ENCODE measurements at regions not wholly inside any gene's neighbourhood (a gene's known extent, or its start where the extent isn't known, plus 50 kb on each side); places are given as distances from the start of the nearest gene placed in this dataset.
"Not testable (repeated sequence)": the region's sequence is repeated elsewhere in the genome, so short reads cannot be mapped to it uniquely, and the experiment has no call there.

GRCh38 chr3:127039719-127040118, 56.8 kb downstream of the PLXNA1 start:
- H3K9me3 ChIP-seq (ENCODE audit: low read length): no peaks in the 10 kb centered on the region
- H3K36me3 ChIP-seq (ENCODE audit: insufficient read depth, low read length): no peaks in the 10 kb centered on the region
- no peak overlapping the region for H3K4me3 ChIP-seq (ENCODE audit: low read depth in 1 of 2, low read length in 2 of 2)
- peaks cover 5% of the 10 kb centered on the region for H3K4me1 ChIP-seq (ENCODE audit: insufficient read depth, low read length)
- H3K27me3 ChIP-seq (ENCODE audit: control insufficient read depth in 1 of 2, insufficient read depth in 2 of 2, low read length in 2 of 2): peaks cover 0 to 4% of the 10 kb centered on the region in 2 donors
- no peak overlapping the region for H3K9ac ChIP-seq (ENCODE audit: low read length)
- H3K27ac ChIP-seq (ENCODE audit: low read depth, low read length): no peak overlapping the region

- Histone ChIP-seq H3K27me3 (ENCODE audit: control insufficient read depth in 1 of 2, insufficient read depth in 2 of 2, low read length in 2 of 2) (peaks cover 0 to 4% of the 10 kb centered on the region in 2 donors), H3K9ac (ENCODE audit: low read length) (no peak overlapping the region), H3K9me3 (ENCODE audit: low read length) (no peaks in the 10 kb centered on the region), H3K27ac (ENCODE audit: low read depth, low read length) (no peak overlapping the region), H3K4me3 (ENCODE audit: low read depth in 1 of 2, low read length in 2 of 2) (no peak overlapping the region), H3K4me1 (ENCODE audit: insufficient read depth, low read length) (peaks cover 5% of the 10 kb centered on the region), H3K36me3 (ENCODE audit: insufficient read depth, low read length) (no peaks in the 10 kb centered on the region)
Measured at GRCh38 chr3:127040216-127040615, 57.3 kb downstream of the PLXNA1 start.

- peaks cover 5% of the 10 kb centered on the region for H3K4me1 ChIP-seq (ENCODE audit: insufficient read depth, low read length)
- H3K9me3 ChIP-seq (ENCODE audit: low read length): no peaks in the 10 kb centered on the region
- H3K27me3 ChIP-seq (ENCODE audit: control insufficient read depth in 1 of 2, insufficient read depth in 2 of 2, low read length in 2 of 2): peaks cover 0 to 4% of the 10 kb centered on the region in 2 donors
- no peak overlapping the region for H3K27ac ChIP-seq (ENCODE audit: low read depth, low read length)
- H3K4me3 ChIP-seq (ENCODE audit: low read depth in 1 of 2, low read length in 2 of 2): no peak overlapping the region
- H3K36me3 ChIP-seq (ENCODE audit: insufficient read depth, low read length): no peaks in the 10 kb centered on the region
- no peak overlapping the region for H3K9ac ChIP-seq (ENCODE audit: low read length)
Measured at GRCh38 chr3:127041264-127041820, 58.4 kb downstream of the PLXNA1 start.

- Histone ChIP-seq H3K27ac (ENCODE audit: low read depth, low read length) (no peak overlapping the region), H3K9me3 (ENCODE audit: low read length) (no peaks in the 10 kb centered on the region)
Measured at GRCh38 chr3:127041933-127042332, 59.0 kb downstream of the PLXNA1 start.

GRCh38 chr3:127042634-127043033, 59.7 kb downstream of the PLXNA1 start:
- H3K27me3 ChIP-seq (ENCODE audit: control insufficient read depth in 1 of 2, insufficient read depth in 2 of 2, low read length in 2 of 2): peaks cover 0 to 4% of the 10 kb centered on the region in 2 donors
- H3K4me3 ChIP-seq (ENCODE audit: low read depth in 1 of 2, low read length in 2 of 2): no peak overlapping the region
- no peaks in the 10 kb centered on the region for H3K9me3 ChIP-seq (ENCODE audit: low read length)
- peaks cover 5% of the 10 kb centered on the region for H3K4me1 ChIP-seq (ENCODE audit: insufficient read depth, low read length)
- no peaks in the 10 kb centered on the region for H3K36me3 ChIP-seq (ENCODE audit: insufficient read depth, low read length)
- no peak overlapping the region for H3K9ac ChIP-seq (ENCODE audit: low read length)
- no peak overlapping the region for H3K27ac ChIP-seq (ENCODE audit: low read depth, low read length)

More at GRCh38 chr3:127041933-127042332, 59.0 kb downstream of the PLXNA1 start:
- Histone ChIP-seq H3K36me3 (ENCODE audit: insufficient read depth, low read length) (no peaks in the 10 kb centered on the region), H3K4me3 (ENCODE audit: low read depth in 1 of 2, low read length in 2 of 2) (no peak overlapping the region), H3K4me1 (ENCODE audit: insufficient read depth, low read length) (peaks cover 5% of the 10 kb centered on the region), H3K27me3 (ENCODE audit: control insufficient read depth in 1 of 2, insufficient read depth in 2 of 2, low read length in 2 of 2) (peaks cover 0 to 4% of the 10 kb centered on the region in 2 donors), H3K9ac (ENCODE audit: low read length) (no peak overlapping the region)

GRCh38 chr3:127043041-127043641, 60.2 kb downstream of the PLXNA1 start:
- Histone ChIP-seq H3K4me3 (ENCODE audit: low read depth in 1 of 2, low read length in 2 of 2) (no peak overlapping the region), H3K27ac (ENCODE audit: low read depth, low read length) (no peak overlapping the region), H3K4me1 (ENCODE audit: insufficient read depth, low read length) (peaks cover 5% of the 10 kb centered on the region), H3K27me3 (ENCODE audit: control insufficient read depth in 1 of 2, insufficient read depth in 2 of 2, low read length in 2 of 2) (peaks cover 0 to 4% of the 10 kb centered on the region in 2 donors), H3K9me3 (ENCODE audit: low read length) (no peaks in the 10 kb centered on the region), H3K9ac (ENCODE audit: low read length) (no peak overlapping the region), H3K36me3 (ENCODE audit: insufficient read depth, low read length) (no peaks in the 10 kb centered on the region)

GRCh38 chr3:127043731-127044510, 61.0 kb downstream of the PLXNA1 start:
- H3K27me3 ChIP-seq (ENCODE audit: control insufficient read depth in 1 of 2, insufficient read depth in 2 of 2, low read length in 2 of 2): no peaks in the 10 kb centered on the region
- no peak overlapping the region for H3K27ac ChIP-seq (ENCODE audit: low read depth, low read length)
- H3K4me1 ChIP-seq (ENCODE audit: insufficient read depth, low read length): peaks cover 5% of the 10 kb centered on the region
- no peak overlapping the region for H3K4me3 ChIP-seq (ENCODE audit: low read depth in 1 of 2, low read length in 2 of 2)
- H3K9me3 ChIP-seq (ENCODE audit: low read length): no peaks in the 10 kb centered on the region
- no peak overlapping the region for H3K9ac ChIP-seq (ENCODE audit: low read length)
- H3K36me3 ChIP-seq (ENCODE audit: insufficient read depth, low read length): no peaks in the 10 kb centered on the region

GRCh38 chr3:127044996-127045395, 62.1 kb downstream of the PLXNA1 start:
- H3K9me3 ChIP-seq (ENCODE audit: low read length): no peaks in the 10 kb centered on the region
- H3K27ac ChIP-seq (ENCODE audit: low read depth, low read length): no peak overlapping the region
- H3K4me1 ChIP-seq (ENCODE audit: insufficient read depth, low read length): peaks cover 5% of the 10 kb centered on the region
- H3K9ac ChIP-seq (ENCODE audit: low read length): no peak overlapping the region
- no peak overlapping the region for H3K4me3 ChIP-seq (ENCODE audit: low read depth in 1 of 2, low read length in 2 of 2)
- no peaks in the 10 kb centered on the region for H3K36me3 ChIP-seq (ENCODE audit: insufficient read depth, low read length)
- H3K27me3 ChIP-seq (ENCODE audit: control insufficient read depth in 1 of 2, insufficient read depth in 2 of 2, low read length in 2 of 2): no peaks in the 10 kb centered on the region

- Histone ChIP-seq H3K9ac (ENCODE audit: low read length) (no peak overlapping the region), H3K4me1 (ENCODE audit: insufficient read depth, low read length) (peaks cover 5% of the 10 kb centered on the region), H3K9me3 (ENCODE audit: low read length) (no peaks in the 10 kb centered on the region), H3K27me3 (ENCODE audit: control insufficient read depth in 1 of 2, insufficient read depth in 2 of 2, low read length in 2 of 2) (no peaks in the 10 kb centered on the region), H3K27ac (ENCODE audit: low read depth, low read length) (no peak overlapping the region), H3K4me3 (ENCODE audit: low read depth in 1 of 2, low read length in 2 of 2) (no peak overlapping the region), H3K36me3 (ENCODE audit: insufficient read depth, low read length) (no peaks in the 10 kb centered on the region)
Measured at GRCh38 chr3:127045435-127046045, 62.6 kb downstream of the PLXNA1 start.

- not testable (repeated sequence) for H3K4me3 ChIP-seq (ENCODE audit: low read depth in 1 of 2, low read length in 2 of 2); H3K27ac ChIP-seq (ENCODE audit: low read depth, low read length); H3K4me1 ChIP-seq (ENCODE audit: insufficient read depth, low read length); H3K9me3 ChIP-seq (ENCODE audit: low read length); H3K36me3 ChIP-seq (ENCODE audit: insufficient read depth, low read length); H3K27me3 ChIP-seq (ENCODE audit: control insufficient read depth in 1 of 2, insufficient read depth in 2 of 2, low read length in 2 of 2); H3K9ac ChIP-seq (ENCODE audit: low read length)
Measured at GRCh38 chr3:127046690-127047089, 63.8 kb downstream of the PLXNA1 start.

- H3K4me1 ChIP-seq (ENCODE audit: insufficient read depth, low read length): no peaks in the 10 kb centered on the region
- no peaks in the 10 kb centered on the region for H3K36me3 ChIP-seq (ENCODE audit: insufficient read depth, low read length)
- no peaks in the 10 kb centered on the region for H3K9me3 ChIP-seq (ENCODE audit: low read length)
- no peak overlapping the region for H3K9ac ChIP-seq (ENCODE audit: low read length)
- peaks cover 0 to 3% of the 10 kb centered on the region in 2 donors for H3K27me3 ChIP-seq (ENCODE audit: control insufficient read depth in 1 of 2, insufficient read depth in 2 of 2, low read length in 2 of 2)
- no peak overlapping the region for H3K4me3 ChIP-seq (ENCODE audit: low read depth in 1 of 2, low read length in 2 of 2)
- H3K27ac ChIP-seq (ENCODE audit: low read depth, low read length): no peak overlapping the region
Measured at GRCh38 chr3:127049393-127049792, 66.5 kb downstream of the PLXNA1 start.

All from muscle layer of colon (tissue), 2 donors.